KMS-11 (cell line): ENCODE measurements at regions not wholly inside any gene's neighbourhood (a gene's known extent, or its start where the extent isn't known, plus 50 kb on each side); places are given as distances from the start of the nearest gene placed in this dataset.

Source experiments
- H2AFZ ChIP-seq: fragments of 200-600 bp; sonication (generic); 2 replicates; pipeline ENCODE4 v1.6.1; 2016; ENCODE audit warnings: antibody characterized with exemption, mixed run types, low read depth
- H3K27ac ChIP-seq: fragments of 200-600 bp; sonication (generic); 2 replicates; pipeline ENCODE4 v1.6.1; 2016; ENCODE audit warnings: mild to moderate bottlenecking, mixed run types
- H3K27me3 ChIP-seq: fragments of 200-600 bp; sonication (generic); 2 replicates; pipeline ENCODE4 v1.6.1; 2017; ENCODE audit warnings: mild to moderate bottlenecking, low read depth, mixed run types, moderate library complexity; ENCODE audit not compliant: insufficient read depth
- H3K36me3 ChIP-seq: fragments of 200-600 bp; sonication (generic); 2 replicates; pipeline ENCODE4 v1.6.1; 2017; ENCODE audit warnings: mild to moderate bottlenecking, mixed run types; ENCODE audit not compliant: insufficient read depth
- H3K4me1 ChIP-seq: fragments of 200-600 bp; sonication (generic); 2 replicates; pipeline ENCODE4 v1.6.1; 2016; ENCODE audit warnings: mild to moderate bottlenecking, low read depth, mixed run types; ENCODE audit not compliant: poor library complexity, severe bottlenecking
- H3K4me2 ChIP-seq: fragments of 200-600 bp; sonication (generic); 2 replicates; pipeline ENCODE4 v1.7.0; 2016; ENCODE audit warnings: mild to moderate bottlenecking, mixed run types
- H3K4me3 ChIP-seq: fragments of 200-600 bp; sonication (generic); IDR thresholded peaks from 2 replicates; pipeline ENCODE4 v1.6.1; 2017; ENCODE audit warnings: low read depth, low read length, mixed read lengths; ENCODE audit not compliant: insufficient read depth
- H3K79me2 ChIP-seq: fragments of 200-600 bp; sonication (generic); 2 replicates; pipeline ENCODE4 v1.6.1; 2016; ENCODE audit warnings: low read depth, mixed run types; ENCODE audit not compliant: insufficient read depth
- H3K9ac ChIP-seq: fragments of 200-600 bp; sonication (generic); 2 replicates; pipeline ENCODE4 v1.6.1; 2016; ENCODE audit warnings: mild to moderate bottlenecking, mixed run types
- H4K20me1 ChIP-seq: fragments of 200-600 bp; sonication (generic); 2 replicates; pipeline ENCODE4 v1.6.1; 2016; ENCODE audit warnings: mild to moderate bottlenecking, mixed run types; ENCODE audit not compliant: insufficient read depth
- TF ChIP-seq, protein P1 (sequence below): fragments of 200-600 bp; sonication (generic); conservative IDR thresholded peaks from 2 replicates; pipeline ENCODE4 v1.6.1; 2017; ENCODE audit warnings: low read depth, mild to moderate bottlenecking, antibody characterized with exemption, low read length, moderate library complexity, mixed read lengths

DNA sequence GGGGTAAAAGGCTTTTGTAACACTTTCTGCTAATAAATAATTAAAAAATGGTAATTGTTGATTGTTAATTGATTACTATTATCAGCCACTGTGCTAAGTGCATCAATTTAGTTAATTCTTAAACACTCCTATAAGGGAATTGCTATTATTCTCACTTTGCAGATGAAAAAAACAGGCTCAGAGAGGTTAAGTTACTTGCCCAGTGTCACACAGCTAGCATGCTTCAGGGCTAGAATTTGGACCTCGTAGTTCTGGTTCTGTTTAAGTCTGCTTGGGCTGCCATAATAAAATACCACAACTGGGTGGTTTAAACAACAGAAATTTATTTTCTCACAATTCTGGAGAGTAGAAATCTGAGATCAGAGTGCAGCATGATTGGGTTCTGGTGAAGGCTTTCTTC is 164.8 kb upstream of the TBX18 start:
- no peak overlapping the region for H3K4me3 ChIP-seq
- H3K79me2 ChIP-seq: no peaks in the 10 kb centered on the region
- H3K27me3 ChIP-seq: no peaks in the 10 kb centered on the region
- no peak overlapping the region for H3K9ac ChIP-seq
- H3K27ac ChIP-seq: no peak overlapping the region
- H3K36me3 ChIP-seq: no peaks in the 10 kb centered on the region
- H3K4me2 ChIP-seq: no peak overlapping the region
- H2AFZ ChIP-seq: no peak overlapping the region
- no peaks in the 10 kb centered on the region for H3K4me1 ChIP-seq
- no peaks in the 10 kb centered on the region for H4K20me1 ChIP-seq
- TF ChIP-seq, protein P1, sequence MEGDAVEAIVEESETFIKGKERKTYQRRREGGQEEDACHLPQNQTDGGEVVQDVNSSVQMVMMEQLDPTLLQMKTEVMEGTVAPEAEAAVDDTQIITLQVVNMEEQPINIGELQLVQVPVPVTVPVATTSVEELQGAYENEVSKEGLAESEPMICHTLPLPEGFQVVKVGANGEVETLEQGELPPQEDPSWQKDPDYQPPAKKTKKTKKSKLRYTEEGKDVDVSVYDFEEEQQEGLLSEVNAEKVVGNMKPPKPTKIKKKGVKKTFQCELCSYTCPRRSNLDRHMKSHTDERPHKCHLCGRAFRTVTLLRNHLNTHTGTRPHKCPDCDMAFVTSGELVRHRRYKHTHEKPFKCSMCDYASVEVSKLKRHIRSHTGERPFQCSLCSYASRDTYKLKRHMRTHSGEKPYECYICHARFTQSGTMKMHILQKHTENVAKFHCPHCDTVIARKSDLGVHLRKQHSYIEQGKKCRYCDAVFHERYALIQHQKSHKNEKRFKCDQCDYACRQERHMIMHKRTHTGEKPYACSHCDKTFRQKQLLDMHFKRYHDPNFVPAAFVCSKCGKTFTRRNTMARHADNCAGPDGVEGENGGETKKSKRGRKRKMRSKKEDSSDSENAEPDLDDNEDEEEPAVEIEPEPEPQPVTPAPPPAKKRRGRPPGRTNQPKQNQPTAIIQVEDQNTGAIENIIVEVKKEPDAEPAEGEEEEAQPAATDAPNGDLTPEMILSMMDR: no peak

DNA sequence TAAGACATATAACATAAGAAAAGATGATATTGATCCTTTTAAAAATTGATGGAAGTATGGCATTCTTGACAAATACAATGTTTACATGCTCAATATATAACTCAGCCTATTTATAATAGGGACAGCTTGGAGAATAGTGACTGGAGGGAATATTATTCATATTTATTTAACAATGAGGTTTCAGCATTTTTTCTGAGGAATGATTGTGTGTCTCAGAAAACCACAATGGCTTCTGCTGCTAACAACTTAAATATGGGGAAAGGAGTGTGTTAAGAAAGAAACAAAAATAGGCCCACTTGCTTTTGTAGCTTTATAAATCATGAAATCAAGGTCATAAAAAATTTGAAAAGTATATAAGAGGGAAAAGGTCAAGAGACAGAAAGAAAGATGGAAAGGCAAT is 163.2 kb upstream of the TBX18 start:
- Histone ChIP-seq H3K4me1 (no peaks in the 10 kb centered on the region), H3K4me3 (no peak overlapping the region), H3K9ac (no peak overlapping the region), H3K79me2 (no peaks in the 10 kb centered on the region), H2AFZ (no peak overlapping the region), H3K27me3 (no peaks in the 10 kb centered on the region), H3K36me3 (no peaks in the 10 kb centered on the region), H4K20me1 (no peaks in the 10 kb centered on the region), H3K4me2 (no peak overlapping the region), H3K27ac (no peak overlapping the region)
- TF ChIP-seq, protein P1: no peak

DNA sequence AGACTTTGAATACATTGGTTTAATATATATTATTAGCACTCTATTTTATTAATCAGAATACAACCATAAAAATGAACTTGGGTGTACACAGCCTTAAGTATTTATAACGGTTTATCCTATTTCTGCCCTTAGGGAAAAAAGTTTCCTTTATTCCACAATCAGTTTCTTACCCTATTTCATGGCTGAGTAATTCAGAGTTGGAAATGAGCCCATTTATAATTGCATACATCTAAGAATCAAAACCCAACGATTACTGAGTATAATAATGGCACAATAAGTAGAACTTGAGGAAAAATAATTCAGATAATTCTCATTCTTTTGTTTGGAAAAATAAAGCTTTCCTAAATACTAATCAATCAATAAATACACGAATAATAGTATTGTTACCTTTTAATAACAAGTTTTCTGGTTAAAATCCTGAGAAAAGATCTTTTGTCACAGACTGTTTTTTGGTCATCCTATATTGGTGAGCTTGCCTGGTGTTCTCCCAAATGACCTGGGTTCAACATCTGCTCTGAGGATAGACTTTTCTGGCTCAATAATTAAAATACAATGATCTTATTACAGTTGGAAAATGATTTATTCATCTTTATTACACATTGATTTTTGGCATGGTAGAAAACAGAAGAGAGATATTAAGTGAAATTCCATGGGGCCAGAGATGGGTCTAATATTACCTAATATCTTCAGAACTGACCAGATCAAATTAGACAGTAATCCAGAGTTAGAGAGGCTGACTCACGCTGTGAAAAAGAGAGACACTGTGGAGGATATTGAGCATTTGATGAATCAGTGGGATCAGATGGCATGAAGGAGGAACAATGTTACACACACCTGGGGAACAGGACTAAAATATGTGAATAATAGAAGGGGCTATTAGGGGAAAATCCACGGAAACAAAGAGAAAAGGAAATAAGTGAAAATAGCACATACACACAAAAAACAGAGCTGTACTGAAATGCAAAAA is 162.1 kb upstream of the TBX18 start:
- no peaks in the 10 kb centered on the region for H3K4me1 ChIP-seq
- H2AFZ ChIP-seq: no peak overlapping the region
- H3K79me2 ChIP-seq: no peaks in the 10 kb centered on the region
- no peak overlapping the region for H3K4me2 ChIP-seq
- H4K20me1 ChIP-seq: no peaks in the 10 kb centered on the region
- TF ChIP-seq, protein P1: no peak
- no peak overlapping the region for H3K9ac ChIP-seq
- no peaks in the 10 kb centered on the region for H3K27me3 ChIP-seq
- no peaks in the 10 kb centered on the region for H3K36me3 ChIP-seq
- no peak overlapping the region for H3K4me3 ChIP-seq
- no peak overlapping the region for H3K27ac ChIP-seq

DNA sequence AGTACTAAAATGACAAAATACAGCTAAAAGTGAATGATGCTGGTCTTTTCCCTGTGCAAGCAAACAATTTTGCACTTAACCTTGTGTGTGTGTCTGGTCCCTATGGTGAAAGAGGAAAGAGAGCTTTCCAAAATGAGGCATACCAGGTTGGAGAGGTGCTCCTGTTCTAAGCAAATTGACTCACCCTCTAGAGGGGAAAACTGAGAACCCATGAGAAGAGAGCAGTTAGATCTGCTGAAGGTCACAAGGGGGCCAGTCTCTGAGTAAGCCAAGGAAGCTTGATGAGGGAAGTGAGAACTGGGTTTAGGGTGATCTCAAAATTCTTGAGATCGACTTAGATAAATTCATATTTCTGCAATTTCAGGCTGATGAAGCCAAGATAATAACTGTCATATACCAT is 157.5 kb upstream of the TBX18 start:
- Histone ChIP-seq H3K4me2 (no peak overlapping the region), H3K79me2 (no peaks in the 10 kb centered on the region), H3K4me1 (no peaks in the 10 kb centered on the region), H3K27ac (no peak overlapping the region), H3K27me3 (no peaks in the 10 kb centered on the region), H3K9ac (no peak overlapping the region), H2AFZ (no peak overlapping the region), H3K36me3 (no peaks in the 10 kb centered on the region), H3K4me3 (no peak overlapping the region), H4K20me1 (no peaks in the 10 kb centered on the region)
- TF ChIP-seq, protein P1: no peak
